ENCODE measurements at regions not wholly inside any gene's neighbourhood (a gene's known extent, or its start where the extent isn't known, plus 50 kb on each side); places are given as distances from the start of the nearest gene placed in this dataset.

DNA sequence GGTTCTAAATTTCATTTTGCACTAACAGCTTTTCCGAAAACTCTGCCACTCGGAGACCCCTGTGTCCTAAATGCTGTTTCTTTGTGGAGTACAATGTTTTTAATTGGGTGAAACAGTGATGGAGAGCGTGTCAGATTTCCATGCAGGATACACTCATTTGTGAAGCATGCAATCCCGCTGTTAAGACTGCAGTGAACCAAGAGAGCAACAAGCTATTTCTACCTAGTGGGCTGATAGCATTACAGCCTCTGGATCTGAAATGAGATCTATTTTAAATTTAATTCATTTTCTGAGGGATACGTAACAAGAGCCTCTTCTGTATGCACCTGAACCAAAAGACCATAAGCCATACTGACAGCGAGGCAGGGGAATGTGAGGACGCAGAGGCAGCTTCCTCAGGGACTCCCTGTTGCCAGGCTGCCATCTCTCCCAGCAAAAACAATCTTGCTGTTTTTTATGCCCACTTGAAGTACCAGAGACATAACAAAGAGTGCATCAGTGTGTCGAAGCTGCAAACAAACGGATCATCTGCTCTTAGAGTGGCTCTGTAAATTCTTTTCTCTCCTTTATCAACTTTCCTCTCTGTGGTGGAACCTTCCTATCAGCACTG, 199.9 kb upstream of the COX10 start:
- TF ChIP-seq, protein P1, sequence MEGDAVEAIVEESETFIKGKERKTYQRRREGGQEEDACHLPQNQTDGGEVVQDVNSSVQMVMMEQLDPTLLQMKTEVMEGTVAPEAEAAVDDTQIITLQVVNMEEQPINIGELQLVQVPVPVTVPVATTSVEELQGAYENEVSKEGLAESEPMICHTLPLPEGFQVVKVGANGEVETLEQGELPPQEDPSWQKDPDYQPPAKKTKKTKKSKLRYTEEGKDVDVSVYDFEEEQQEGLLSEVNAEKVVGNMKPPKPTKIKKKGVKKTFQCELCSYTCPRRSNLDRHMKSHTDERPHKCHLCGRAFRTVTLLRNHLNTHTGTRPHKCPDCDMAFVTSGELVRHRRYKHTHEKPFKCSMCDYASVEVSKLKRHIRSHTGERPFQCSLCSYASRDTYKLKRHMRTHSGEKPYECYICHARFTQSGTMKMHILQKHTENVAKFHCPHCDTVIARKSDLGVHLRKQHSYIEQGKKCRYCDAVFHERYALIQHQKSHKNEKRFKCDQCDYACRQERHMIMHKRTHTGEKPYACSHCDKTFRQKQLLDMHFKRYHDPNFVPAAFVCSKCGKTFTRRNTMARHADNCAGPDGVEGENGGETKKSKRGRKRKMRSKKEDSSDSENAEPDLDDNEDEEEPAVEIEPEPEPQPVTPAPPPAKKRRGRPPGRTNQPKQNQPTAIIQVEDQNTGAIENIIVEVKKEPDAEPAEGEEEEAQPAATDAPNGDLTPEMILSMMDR (IDR thresholded peaks at IDR 0.05): no peak
- TF ChIP-seq, protein P2, sequence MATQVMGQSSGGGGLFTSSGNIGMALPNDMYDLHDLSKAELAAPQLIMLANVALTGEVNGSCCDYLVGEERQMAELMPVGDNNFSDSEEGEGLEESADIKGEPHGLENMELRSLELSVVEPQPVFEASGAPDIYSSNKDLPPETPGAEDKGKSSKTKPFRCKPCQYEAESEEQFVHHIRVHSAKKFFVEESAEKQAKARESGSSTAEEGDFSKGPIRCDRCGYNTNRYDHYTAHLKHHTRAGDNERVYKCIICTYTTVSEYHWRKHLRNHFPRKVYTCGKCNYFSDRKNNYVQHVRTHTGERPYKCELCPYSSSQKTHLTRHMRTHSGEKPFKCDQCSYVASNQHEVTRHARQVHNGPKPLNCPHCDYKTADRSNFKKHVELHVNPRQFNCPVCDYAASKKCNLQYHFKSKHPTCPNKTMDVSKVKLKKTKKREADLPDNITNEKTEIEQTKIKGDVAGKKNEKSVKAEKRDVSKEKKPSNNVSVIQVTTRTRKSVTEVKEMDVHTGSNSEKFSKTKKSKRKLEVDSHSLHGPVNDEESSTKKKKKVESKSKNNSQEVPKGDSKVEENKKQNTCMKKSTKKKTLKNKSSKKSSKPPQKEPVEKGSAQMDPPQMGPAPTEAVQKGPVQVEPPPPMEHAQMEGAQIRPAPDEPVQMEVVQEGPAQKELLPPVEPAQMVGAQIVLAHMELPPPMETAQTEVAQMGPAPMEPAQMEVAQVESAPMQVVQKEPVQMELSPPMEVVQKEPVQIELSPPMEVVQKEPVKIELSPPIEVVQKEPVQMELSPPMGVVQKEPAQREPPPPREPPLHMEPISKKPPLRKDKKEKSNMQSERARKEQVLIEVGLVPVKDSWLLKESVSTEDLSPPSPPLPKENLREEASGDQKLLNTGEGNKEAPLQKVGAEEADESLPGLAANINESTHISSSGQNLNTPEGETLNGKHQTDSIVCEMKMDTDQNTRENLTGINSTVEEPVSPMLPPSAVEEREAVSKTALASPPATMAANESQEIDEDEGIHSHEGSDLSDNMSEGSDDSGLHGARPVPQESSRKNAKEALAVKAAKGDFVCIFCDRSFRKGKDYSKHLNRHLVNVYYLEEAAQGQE (IDR thresholded peaks at IDR 0.05; ENCODE audit: insufficient read depth in 1 of 2, low read depth in 2 of 2, low read length in 1 of 2): no peak
- TF ChIP-seq TCF7L2 (IDR thresholded peaks at IDR 0.05; ENCODE audit: low read depth, low read length): no peak
- no peak for TF ChIP-seq POLR2AphosphoS5 (IDR thresholded peaks at IDR 0.05; ENCODE audit: low read depth, low read length)
- no peak for TF ChIP-seq SIN3A (IDR thresholded peaks at IDR 0.05; ENCODE audit: borderline replicate concordance, insufficient read depth, low read depth, low read length)
